Esophagus squamous epithelium (tissue), 4 donors: ENCODE measurements at regions not wholly inside any gene's neighbourhood (a gene's known extent, or its start where the extent isn't known, plus 50 kb on each side); places are given as distances from the start of the nearest gene placed in this dataset.

Experiments used
- CTCF ChIP-seq, 6 experiments: fragments of 450-650 bp in 4 of 6; fragments of 200-600 bp in 2 of 6; sonication (generic) in 2 of 6; IDR thresholded peaks; one replicate each; pipeline ENCODE4 v1.5.1; 2016 to 2019; ENCODE audit warnings: antibody characterized with exemption in 6 of 6, mild to moderate bottlenecking in 4 of 6, moderate library complexity in 4 of 6
- POLR2A ChIP-seq, 4 donors: fragments of 450-650 bp; IDR thresholded peaks; one replicate each; pipeline ENCODE4 v1.6.1; 2017; ENCODE audit warnings: antibody characterized with exemption in 4 of 4, mild to moderate bottlenecking in 4 of 4, moderate library complexity in 3 of 4

GRCh38 chr12:119258149-119258548, 76.4 kb upstream of the CCDC60 start:
- TF ChIP-seq CTCF (IDR thresholded peaks at IDR 0.05) = no peak
- no peak for TF ChIP-seq POLR2A (IDR thresholded peaks at IDR 0.05)
